ENCODE measurements at regions not wholly inside any gene's neighbourhood (a gene's known extent, or its start where the extent isn't known, plus 50 kb on each side); places are given as distances from the start of the nearest gene placed in this dataset.

GRCh38 chr7:33850768-33851167, 54.6 kb upstream of the BMPER start:
- no peak overlapping the region for H3K4me3 ChIP-seq (ENCODE audit: control insufficient read depth, low read depth, low read length)
- DNase-seq (ENCODE audit: low read depth) = peak; percentile 64
- TF ChIP-seq CTCF (conservative IDR thresholded peaks at IDR 0.05; ENCODE audit: control insufficient read depth, insufficient read depth, low read depth, low read length) = no peak

- no peak for TF ChIP-seq CTCF (conservative IDR thresholded peaks at IDR 0.05; ENCODE audit: control insufficient read depth, insufficient read depth, low read depth, low read length)
- no peak overlapping the region for H3K4me3 ChIP-seq (ENCODE audit: control insufficient read depth, low read depth, low read length)
- no peak for DNase-seq (ENCODE audit: low read depth)
Observed at GRCh38 chr7:33852838-33853237, 52.5 kb upstream of the BMPER start.

DNA sequence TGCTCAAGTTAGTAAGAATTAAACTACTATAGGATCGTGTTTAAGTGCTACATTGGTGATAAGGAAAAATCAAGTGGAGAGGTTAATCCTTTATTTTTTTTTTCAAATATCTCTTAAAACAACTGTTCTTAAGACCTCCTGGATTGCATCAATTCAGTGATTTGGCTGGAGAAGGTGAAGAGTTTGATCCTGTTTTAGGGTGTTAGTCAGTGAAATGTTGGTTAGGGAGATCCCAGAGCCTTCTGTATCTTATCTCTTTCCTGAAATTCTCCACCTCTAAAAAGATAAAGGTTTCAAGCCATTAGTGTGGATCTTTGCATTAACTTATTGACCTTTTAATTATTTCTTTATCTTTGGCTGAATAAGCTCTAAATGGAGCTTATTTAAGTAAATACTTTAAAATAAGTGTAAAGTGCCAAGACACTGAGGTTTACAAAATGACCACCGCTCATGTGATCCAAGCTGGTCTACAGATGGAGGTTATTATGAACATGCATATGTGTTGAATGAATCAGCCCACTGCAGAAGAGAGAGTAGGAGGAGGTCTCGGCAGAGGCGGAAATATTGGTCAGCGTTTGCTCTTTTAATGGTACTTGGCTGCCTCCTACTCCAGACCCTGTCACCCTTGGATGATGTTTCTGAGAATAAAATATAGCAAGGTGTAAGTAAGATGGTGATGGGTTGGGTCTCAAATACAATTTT, 51.8 kb upstream of the BMPER start:
- DNase-seq (ENCODE audit: low read depth) = peak; percentile 97

GRCh38 chr7:33854178-33854577, 51.2 kb upstream of the BMPER start:
- TF ChIP-seq CTCF (conservative IDR thresholded peaks at IDR 0.05; ENCODE audit: control insufficient read depth, insufficient read depth, low read depth, low read length) = no peak
- H3K4me3 ChIP-seq (ENCODE audit: control insufficient read depth, low read depth, low read length) = no peak overlapping the region

More for the DNA sequence above, 51.8 kb upstream of the BMPER start:
- TF ChIP-seq CTCF (conservative IDR thresholded peaks at IDR 0.05; ENCODE audit: control insufficient read depth, insufficient read depth, low read depth, low read length) = no peak
- no peak overlapping the region for H3K4me3 ChIP-seq (ENCODE audit: control insufficient read depth, low read depth, low read length)

GRCh38 chr7:33854801-33855350, 50.5 kb upstream of the BMPER start:
- DNase-seq (ENCODE audit: low read depth) = peak; percentile 86
- no peak for TF ChIP-seq CTCF (conservative IDR thresholded peaks at IDR 0.05; ENCODE audit: control insufficient read depth, insufficient read depth, low read depth, low read length)
- H3K4me3 ChIP-seq (ENCODE audit: control insufficient read depth, low read depth, low read length) = no peak overlapping the region

More at GRCh38 chr7:33854178-33854577, 51.2 kb upstream of the BMPER start:
- peak; percentile 90 for DNase-seq (ENCODE audit: low read depth)
